Astrocyte of the cerebellum (primary cell): ENCODE measurements at regions not wholly inside any gene's neighbourhood (a gene's known extent, or its start where the extent isn't known, plus 50 kb on each side); places are given as distances from the start of the nearest gene placed in this dataset.

Experiments
- DNase-seq: peaks from one replicate; pipeline ENCODE4 v3.0.0-alpha.2; 2011; ENCODE audit warnings: low read depth
- H3K4me3 ChIP-seq: 2 replicates; pipeline ENCODE4 v1.5.1; 2011; ENCODE audit warnings: mild to moderate bottlenecking, low read depth, low read length, moderate library complexity
- CTCF ChIP-seq: IDR thresholded peaks from 2 replicates; pipeline ENCODE4 v1.5.1; 2012; ENCODE audit warnings: low read length, low read depth, moderate library complexity, mild to moderate bottlenecking; ENCODE audit errors: missing control alignments
- in situ Hi-C: cut with HindIII; loops from 2 replicates; pipeline ENCODE4 v1.10.0; 2017; ENCODE audit warnings: low sequenced_read_pairs

- no peak for TF ChIP-seq CTCF
- DNase-seq: no peak
- no peak overlapping the region for H3K4me3 ChIP-seq
- in situ Hi-C loops: no loop called here
These were observed 100.9 kb upstream of the ATP6AP2 start for GRCh38 chrX:40479777-40480318.

GRCh38 chrX:40478474-40479065 is 102.2 kb upstream of the ATP6AP2 start:
- no peak overlapping the region for H3K4me3 ChIP-seq
- DNase-seq: no peak
- no peak for TF ChIP-seq CTCF
- in situ Hi-C loops: no loop called here

GRCh38 chrX:40476958-40477357 is 103.8 kb upstream of the ATP6AP2 start:
- no peak overlapping the region for H3K4me3 ChIP-seq
- in situ Hi-C loops: no loop called here
- no peak for TF ChIP-seq CTCF
- no peak for DNase-seq

- in situ Hi-C loops: no loop called here
- no peak for DNase-seq
- H3K4me3 ChIP-seq: no peak overlapping the region
- TF ChIP-seq CTCF: no peak
These were observed 106.1 kb upstream of the ATP6AP2 start for GRCh38 chrX:40474645-40475044.

GRCh38 chrX:40474205-40474626 is 106.6 kb upstream of the ATP6AP2 start:
- no peak for TF ChIP-seq CTCF
- in situ Hi-C loops: no loop called here
- no peak overlapping the region for H3K4me3 ChIP-seq
- DNase-seq: peak; percentile 16

GRCh38 chrX:40473460-40474204 is 107.1 kb upstream of the ATP6AP2 start:
- no peak for DNase-seq
- no peak overlapping the region for H3K4me3 ChIP-seq
- in situ Hi-C loops: no loop called here
- TF ChIP-seq CTCF: no peak
